Stimulated activated CD4-positive, alpha-beta T cell treated with anti-CD3 and anti-CD28 coated beads, Interleukin-4, amount 100 ng/mL, for 48 hours (primary cell): ENCODE measurements at regions not wholly inside any gene's neighbourhood (a gene's known extent, or its start where the extent isn't known, plus 50 kb on each side); places are given as distances from the start of the nearest gene placed in this dataset.

Source experiments
- DNase-seq, 2 donors: peaks; one replicate each; pipeline ENCODE4 v3.0.0-alpha.2; 2020; ENCODE audit warnings: low read depth in 2 of 2

DNA sequence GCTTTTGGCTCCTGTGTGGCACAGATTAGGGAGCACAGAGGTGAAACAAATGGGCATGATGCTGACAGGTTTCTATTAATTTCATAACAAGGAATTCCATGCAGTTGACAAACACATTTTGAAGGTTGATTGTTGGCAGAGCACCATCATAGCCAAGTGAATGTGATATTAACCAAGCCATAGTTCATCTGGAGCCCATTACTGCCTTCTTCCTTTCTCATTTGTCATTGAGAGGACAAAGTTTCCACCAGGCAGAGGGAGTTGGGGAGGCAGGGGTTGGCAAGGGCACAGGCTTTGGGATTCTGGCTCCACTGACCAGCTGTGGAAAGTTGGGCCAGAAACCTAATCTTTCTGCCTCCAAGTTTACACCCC lies 325.2 kb downstream of the MFSD1 start:
- no peak for DNase-seq

GRCh38 chr3:159128628-159129027 lies 326.8 kb downstream of the MFSD1 start:
- no peak for DNase-seq

DNA sequence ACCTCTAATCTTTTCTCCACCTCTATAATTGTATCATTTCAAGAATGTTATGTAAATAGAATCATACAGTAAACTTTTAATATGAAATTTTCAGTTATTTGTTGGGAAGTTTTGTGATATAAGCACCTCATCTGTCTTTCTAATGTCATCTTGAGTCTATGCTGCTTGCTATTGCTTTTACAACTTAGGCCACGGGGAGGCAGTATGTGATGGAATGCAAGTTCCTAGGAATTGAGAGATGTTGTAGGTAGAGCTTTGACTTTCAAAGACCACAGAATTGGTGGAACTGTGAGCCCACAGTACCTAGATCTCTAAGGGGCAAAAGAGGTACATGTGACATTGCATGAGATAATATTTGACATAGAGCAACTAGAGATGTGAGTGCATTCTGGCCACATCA lies 328.3 kb downstream of the MFSD1 start:
- no peak for DNase-seq

GRCh38 chr3:159131376-159131775 lies 329.5 kb downstream of the MFSD1 start:
- no peak for DNase-seq

DNA sequence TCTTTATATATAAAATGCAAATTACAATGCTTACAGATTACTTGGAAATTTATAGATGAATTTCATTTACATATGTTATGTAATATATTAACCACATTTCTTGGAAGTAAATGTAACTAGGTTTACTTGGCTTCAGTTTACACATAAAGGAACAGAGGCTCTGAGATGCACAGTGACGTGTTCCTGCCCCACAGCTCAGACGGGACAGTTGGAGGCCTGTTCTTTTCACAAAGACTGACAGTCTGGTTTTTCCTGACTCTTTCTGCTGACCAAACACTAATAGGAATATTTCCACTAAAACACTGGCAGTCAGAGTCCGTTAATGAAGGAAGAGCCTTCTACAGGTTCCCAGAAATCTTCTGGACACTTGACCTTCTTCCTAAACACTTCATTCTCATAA lies 336.1 kb downstream of the MFSD1 start:
- no peak for DNase-seq

DNA sequence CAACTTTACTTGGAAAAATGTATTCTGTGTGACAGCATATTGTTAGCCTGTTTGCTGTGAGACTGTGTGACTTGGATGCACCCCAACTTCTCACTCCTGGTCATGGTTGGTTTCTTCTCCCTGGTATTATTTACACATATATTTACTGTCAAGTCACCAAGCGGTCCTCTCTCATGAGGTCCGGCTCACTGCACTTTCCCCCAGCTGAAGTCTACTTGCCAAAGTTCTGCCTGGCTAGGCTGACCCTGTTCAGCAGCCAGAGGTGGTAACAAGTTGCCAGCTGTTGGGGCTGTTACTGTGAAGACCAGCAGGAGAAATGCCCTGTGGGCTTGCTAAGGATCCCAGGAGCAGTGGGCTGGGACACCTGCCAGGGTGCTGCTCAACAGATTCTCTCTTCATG lies 337.5 kb downstream of the MFSD1 start:
- no peak for DNase-seq

DNA sequence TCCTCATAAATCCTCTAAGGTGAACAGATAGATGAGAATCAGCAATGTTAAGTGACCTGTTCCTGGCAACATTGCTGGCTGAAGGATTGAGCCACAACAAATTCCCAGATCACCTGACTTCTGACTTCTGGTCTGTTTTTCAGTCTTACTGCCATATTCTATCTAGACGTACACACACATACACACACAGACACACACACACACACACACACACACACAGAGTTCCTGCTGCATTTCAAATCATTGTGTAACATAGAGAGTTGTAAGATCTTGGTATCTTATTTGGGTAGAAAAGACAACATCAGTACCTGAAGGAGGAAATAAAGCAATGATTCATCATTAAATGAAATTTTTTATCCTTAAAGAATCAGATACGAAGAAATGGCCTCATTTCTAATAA lies 342.6 kb downstream of the MFSD1 start:
- no peak for DNase-seq

- DNase-seq, result no peak
These were observed 343.0 kb downstream of the MFSD1 start for GRCh38 chr3:159144891-159145290.

DNA sequence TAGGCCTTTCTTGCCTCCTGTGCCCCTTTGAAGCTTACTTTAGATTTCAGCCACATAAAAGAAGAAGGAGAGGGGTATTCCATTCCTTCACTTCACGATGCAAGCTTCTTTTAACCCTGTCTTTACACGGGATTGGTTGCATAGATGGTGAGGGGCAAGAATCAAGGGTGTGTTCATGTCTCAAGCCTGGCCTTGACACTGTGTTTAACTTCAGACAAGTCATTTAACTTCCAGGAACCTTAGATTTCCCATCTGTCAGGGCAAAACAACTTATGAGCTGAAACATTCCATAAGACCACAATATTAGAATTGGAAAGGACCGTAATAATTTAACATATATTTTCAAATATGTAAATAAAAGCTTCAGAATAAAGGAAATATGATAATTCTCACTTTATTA lies 344.5 kb downstream of the MFSD1 start:
- no peak for DNase-seq

- DNase-seq, result no peak
These were observed 345.1 kb downstream of the MFSD1 start for GRCh38 chr3:159146856-159147435.

DNA sequence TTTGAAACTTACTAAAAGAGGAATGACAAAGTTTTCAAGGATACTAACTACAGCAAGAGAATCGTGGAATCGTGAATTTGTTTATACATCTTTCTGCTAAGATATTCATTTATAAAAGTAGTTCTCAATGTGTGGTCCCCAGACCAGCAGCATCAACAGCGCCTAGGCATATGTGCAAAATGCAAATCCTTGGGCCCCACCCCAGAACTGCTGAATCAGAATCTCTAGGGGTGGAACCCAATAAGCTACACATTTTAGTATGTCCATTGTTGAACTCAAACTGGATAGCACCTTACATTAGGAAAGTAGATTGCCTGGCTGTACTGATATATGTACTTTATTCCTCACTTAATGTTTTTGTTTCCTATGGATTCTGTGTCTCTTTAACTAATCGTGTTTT lies 346.0 kb downstream of the MFSD1 start:
- no peak for DNase-seq

DNA sequence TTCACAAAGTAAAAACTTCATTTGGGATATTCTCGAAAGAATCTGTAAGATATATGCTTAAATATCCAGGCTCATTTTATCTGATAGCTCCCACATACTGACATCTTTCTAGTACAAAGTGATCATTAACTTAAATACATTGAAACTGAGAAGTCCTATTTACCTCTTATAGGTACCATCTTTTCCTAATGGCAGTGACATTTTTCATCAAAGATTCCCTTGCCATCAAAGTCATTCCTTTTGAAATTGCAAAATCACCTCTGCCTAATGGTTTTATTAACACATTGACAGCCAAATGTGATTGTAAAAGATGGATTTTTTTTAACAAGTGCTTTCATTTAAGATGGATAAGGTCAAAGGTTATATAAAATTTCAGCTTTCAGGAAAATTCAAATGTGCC lies 346.6 kb downstream of the MFSD1 start:
- no peak for DNase-seq

- no peak for DNase-seq
These were observed 347.3 kb downstream of the MFSD1 start for GRCh38 chr3:159149131-159149530.

- DNase-seq, result no peak
These were observed 347.8 kb downstream of the MFSD1 start for GRCh38 chr3:159149633-159150032.

DNA sequence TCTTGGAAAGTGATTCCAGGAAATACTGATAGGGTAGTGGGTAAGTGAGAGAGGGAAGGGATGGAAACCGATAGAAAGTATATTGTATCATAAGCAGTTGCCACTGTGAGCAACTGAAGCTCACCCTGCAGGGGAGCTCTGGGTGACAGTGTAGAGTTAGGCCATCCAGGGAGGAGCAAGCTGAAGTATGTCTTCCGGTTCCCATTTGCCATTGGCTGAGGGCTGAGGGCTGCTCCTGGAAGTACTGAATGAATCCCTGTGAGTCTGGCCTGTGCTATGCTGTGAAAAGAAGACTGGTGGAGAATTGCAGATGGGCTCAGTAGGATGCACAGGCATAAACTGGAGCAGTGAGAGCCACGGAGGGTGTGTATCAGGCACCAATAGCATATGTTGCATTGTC lies 348.3 kb downstream of the MFSD1 start:
- DNase-seq, result no peak

GRCh38 chr3:159151130-159151529 lies 349.3 kb downstream of the MFSD1 start:
- DNase-seq, result no peak

GRCh38 chr3:159157275-159157674 lies 355.4 kb downstream of the MFSD1 start:
- DNase-seq, result no peak

GRCh38 chr3:159158213-159158612 lies 356.4 kb downstream of the MFSD1 start:
- no peak for DNase-seq

GRCh38 chr3:159158801-159159200 lies 356.9 kb downstream of the MFSD1 start:
- DNase-seq, result no peak

GRCh38 chr3:159159546-159159945 lies 357.7 kb downstream of the MFSD1 start:
- no peak for DNase-seq

GRCh38 chr3:159163656-159164055 lies 361.8 kb downstream of the MFSD1 start:
- no peak for DNase-seq

DNA sequence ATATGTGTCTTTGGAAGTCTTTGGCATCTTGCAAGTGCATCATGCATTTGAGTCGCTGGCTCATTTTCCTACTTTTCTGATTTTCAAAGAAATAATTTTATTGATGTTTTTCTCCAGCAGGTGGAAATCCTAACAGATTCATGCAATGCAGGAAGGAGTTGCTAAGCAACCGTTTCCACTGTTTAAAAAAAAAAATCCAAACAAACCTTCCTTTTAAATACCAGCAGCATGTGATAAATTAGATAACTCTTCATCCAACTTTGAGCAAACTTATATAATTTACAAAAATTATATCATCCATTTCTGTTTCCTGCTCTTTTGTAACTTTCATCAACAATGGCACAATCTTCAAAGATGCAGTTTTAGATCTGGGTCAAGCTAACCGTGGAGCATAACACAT lies 364.1 kb downstream of the MFSD1 start:
- DNase-seq, result no peak

DNA sequence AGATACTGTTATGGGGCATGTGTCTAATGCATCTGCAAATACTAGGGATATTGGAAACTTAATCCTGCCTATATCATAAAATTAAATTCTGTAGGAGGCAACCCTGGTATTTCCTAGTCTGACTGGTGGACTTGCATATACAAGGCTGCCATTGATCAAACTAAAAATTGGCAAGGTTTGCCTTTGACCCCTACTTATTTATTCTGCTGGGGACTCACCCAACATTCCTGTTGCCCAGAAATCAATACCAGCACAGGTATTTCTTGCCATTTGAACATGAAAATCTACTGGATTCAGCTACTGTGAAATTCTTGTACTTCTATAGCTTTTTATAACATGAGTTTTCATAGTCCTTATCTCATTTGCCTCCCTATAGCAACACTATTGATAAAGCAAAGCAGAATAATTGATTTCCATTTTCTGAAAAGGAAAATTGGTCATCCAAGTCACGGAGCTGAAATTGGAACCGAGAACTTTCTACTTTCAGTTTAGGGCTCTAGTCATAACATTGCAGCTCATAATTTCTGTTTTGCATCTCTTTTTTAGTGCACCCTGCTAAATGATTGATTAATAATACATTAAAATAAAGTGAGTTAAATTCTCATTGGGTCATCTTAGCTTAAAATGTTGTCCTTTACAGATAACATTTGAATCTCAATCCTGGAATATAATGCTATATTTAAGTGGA lies 365.2 kb downstream of the MFSD1 start:
- DNase-seq, result no peak

DNA sequence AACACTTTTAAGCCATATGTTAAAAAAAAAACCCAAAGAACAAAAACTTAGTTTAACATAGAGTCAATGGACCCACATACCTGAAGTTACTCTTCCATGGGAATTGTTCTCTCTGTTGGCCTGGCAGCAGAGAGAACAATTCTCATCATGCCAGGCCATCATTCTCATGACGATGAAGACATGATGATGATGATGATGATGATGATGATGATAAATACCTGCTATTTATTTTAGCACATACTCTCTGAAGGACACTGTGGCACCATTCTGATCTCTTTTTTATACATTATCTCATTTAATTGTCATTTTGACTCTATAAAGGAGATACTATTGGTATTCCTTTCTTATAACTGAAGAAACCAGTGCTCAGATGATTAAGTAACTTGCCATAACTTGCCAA lies 366.9 kb downstream of the MFSD1 start:
- no peak for DNase-seq
